ENCODE measurements at regions not wholly inside any gene's neighbourhood (a gene's known extent, or its start where the extent isn't known, plus 50 kb on each side); places are given as distances from the start of the nearest gene placed in this dataset.

- WGBS (ENCODE audit: insufficient coverage, low lambda C conversion rate) = 57% methylated on average over 1 of the region's 1 CpG
- H3K27ac ChIP-seq (ENCODE audit: low read length) = no peak overlapping the region
- H3K9me3 ChIP-seq (ENCODE audit: control insufficient read depth, low read depth, low read length) = peaks cover 3% of the 10 kb centered on the region
- H3K4me3 ChIP-seq (ENCODE audit: low read length) = no peak overlapping the region
- no peaks in the 10 kb centered on the region for H3K27me3 ChIP-seq (ENCODE audit: control insufficient read depth, insufficient read depth, low read length)
- H3K4me1 ChIP-seq (ENCODE audit: control insufficient read depth, insufficient read depth, low read length) = no peaks in the 10 kb centered on the region
- DNase-seq = no peak
- H3K36me3 ChIP-seq (ENCODE audit: control insufficient read depth, insufficient read depth, low read length) = no peaks in the 10 kb centered on the region
These were observed 671.2 kb downstream of the EPHA7 start for GRCh38 chr6:92748131-92748530.

GRCh38 chr6:92737983-92738382 lies 681.4 kb downstream of the EPHA7 start:
- Histone ChIP-seq H3K27ac (ENCODE audit: low read length) (no peak overlapping the region), H3K4me1 (ENCODE audit: control insufficient read depth, insufficient read depth, low read length) (no peaks in the 10 kb centered on the region), H3K9me3 (ENCODE audit: control insufficient read depth, low read depth, low read length) (no peaks in the 10 kb centered on the region), H3K27me3 (ENCODE audit: control insufficient read depth, insufficient read depth, low read length) (no peaks in the 10 kb centered on the region), H3K36me3 (ENCODE audit: control insufficient read depth, insufficient read depth, low read length) (no peaks in the 10 kb centered on the region), H3K4me3 (ENCODE audit: low read length) (no peak overlapping the region)
- no CpG with 5 or more reads among the region's 3 CpGs for WGBS (ENCODE audit: insufficient coverage, low lambda C conversion rate)
- DNase-seq = no peak

DNA sequence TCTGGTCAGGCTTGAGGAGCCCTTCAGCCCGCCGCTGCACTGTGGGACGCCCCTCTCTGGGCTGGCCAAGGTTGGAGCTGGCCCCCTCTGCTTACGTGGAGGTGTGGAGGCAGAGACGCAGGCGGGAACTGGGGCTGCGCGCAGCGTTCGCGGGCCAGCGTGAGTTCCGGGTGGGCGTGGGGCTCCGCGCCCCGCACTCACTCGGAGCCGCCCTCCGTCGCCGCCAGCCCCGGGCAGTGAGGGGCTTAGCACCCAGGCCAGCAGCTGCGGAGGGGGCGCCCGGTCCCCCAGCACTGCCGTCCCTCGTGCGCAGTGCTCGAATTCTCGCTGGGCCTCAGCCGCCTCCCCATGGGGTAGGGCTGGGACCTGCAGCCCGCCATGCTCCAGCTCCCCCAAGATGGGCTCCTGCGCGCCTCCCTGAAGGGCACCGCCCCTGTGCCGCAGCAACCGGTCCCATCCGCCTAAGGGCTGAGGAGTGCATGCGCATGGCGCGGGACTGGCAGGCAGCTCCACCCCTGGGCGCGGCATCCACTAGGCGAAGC lies 695.9 kb downstream of the EPHA7 start:
- Histone ChIP-seq H3K9me3 (ENCODE audit: control insufficient read depth, low read depth, low read length) (peaks cover 8% of the 10 kb centered on the region), H3K4me1 (ENCODE audit: control insufficient read depth, insufficient read depth, low read length) (no peaks in the 10 kb centered on the region), H3K36me3 (ENCODE audit: control insufficient read depth, insufficient read depth, low read length) (no peaks in the 10 kb centered on the region), H3K4me3 (ENCODE audit: low read length) (no peak overlapping the region), H3K27me3 (ENCODE audit: control insufficient read depth, insufficient read depth, low read length) (no peaks in the 10 kb centered on the region), H3K27ac (ENCODE audit: low read length) (no peak overlapping the region)
- no CpG with 5 or more reads among the region's 45 CpGs for WGBS (ENCODE audit: insufficient coverage, low lambda C conversion rate)
- DNase-seq = peak in 1 of 2 donors; percentile 5

- Histone ChIP-seq H3K27me3 (ENCODE audit: control insufficient read depth, insufficient read depth, low read length) (no peaks in the 10 kb centered on the region), H3K27ac (ENCODE audit: low read length) (no peak overlapping the region), H3K4me1 (ENCODE audit: control insufficient read depth, insufficient read depth, low read length) (no peaks in the 10 kb centered on the region), H3K36me3 (ENCODE audit: control insufficient read depth, insufficient read depth, low read length) (no peaks in the 10 kb centered on the region), H3K4me3 (ENCODE audit: low read length) (no peak overlapping the region), H3K9me3 (ENCODE audit: control insufficient read depth, low read depth, low read length) (peaks cover 8% of the 10 kb centered on the region)
- DNase-seq = no peak
- 75% methylated on average over 1 of the region's 3 CpGs for WGBS (ENCODE audit: insufficient coverage, low lambda C conversion rate)
These were observed 699.6 kb downstream of the EPHA7 start for GRCh38 chr6:92719773-92720172.

GRCh38 chr6:92716638-92717037 lies 702.7 kb downstream of the EPHA7 start:
- no peak overlapping the region for H3K4me3 ChIP-seq (ENCODE audit: low read length)
- H3K36me3 ChIP-seq (ENCODE audit: control insufficient read depth, insufficient read depth, low read length) = no peaks in the 10 kb centered on the region
- no peak for DNase-seq
- no peaks in the 10 kb centered on the region for H3K4me1 ChIP-seq (ENCODE audit: control insufficient read depth, insufficient read depth, low read length)
- WGBS (ENCODE audit: insufficient coverage, low lambda C conversion rate) = 93% methylated on average over 3 of the region's 4 CpGs
- H3K27ac ChIP-seq (ENCODE audit: low read length) = no peak overlapping the region
- no peaks in the 10 kb centered on the region for H3K9me3 ChIP-seq (ENCODE audit: control insufficient read depth, low read depth, low read length)
- no peaks in the 10 kb centered on the region for H3K27me3 ChIP-seq (ENCODE audit: control insufficient read depth, insufficient read depth, low read length)

DNA sequence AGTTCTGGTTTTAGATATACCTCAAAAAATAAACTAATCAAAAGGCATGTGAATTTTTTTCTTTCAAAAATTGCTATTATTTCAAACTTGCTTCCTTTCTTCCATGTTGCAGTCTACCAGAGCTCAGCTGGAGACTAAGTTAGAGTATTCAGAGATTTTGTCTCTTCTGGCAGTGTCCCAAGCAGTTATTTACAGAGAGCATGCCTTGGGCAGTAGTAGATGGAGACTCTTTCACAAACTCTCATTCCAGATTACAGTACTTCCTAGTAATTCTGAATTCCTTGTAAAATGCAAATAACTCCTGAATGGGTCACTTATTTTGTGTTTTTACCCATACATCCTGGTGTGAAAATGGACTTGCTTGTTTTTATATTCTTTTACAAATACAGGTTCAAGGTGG lies 703.4 kb downstream of the EPHA7 start:
- no peaks in the 10 kb centered on the region for H3K9me3 ChIP-seq (ENCODE audit: control insufficient read depth, low read depth, low read length)
- H3K27ac ChIP-seq (ENCODE audit: low read length) = no peak overlapping the region
- no peak for DNase-seq
- H3K4me3 ChIP-seq (ENCODE audit: low read length) = no peak overlapping the region
- no peaks in the 10 kb centered on the region for H3K27me3 ChIP-seq (ENCODE audit: control insufficient read depth, insufficient read depth, low read length)
- H3K4me1 ChIP-seq (ENCODE audit: control insufficient read depth, insufficient read depth, low read length) = no peaks in the 10 kb centered on the region
- H3K36me3 ChIP-seq (ENCODE audit: control insufficient read depth, insufficient read depth, low read length) = no peaks in the 10 kb centered on the region

DNA sequence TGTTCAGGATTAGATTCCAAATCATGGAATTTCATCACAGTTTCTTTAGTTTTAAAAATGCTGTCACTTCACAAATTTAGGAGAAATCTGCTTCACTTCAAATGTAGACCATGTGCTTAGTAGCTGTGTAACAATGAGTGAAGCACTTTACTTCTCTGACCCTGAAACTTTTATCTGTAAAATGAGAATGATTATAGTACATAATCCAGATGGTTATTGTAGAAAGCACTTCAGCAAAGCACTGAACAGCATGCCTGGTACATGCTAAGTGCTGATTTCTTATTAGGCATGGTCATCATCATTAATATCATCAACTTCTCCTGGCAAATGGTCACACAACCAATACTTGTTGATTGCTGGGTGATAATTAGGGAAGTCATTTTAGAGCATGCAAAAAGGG lies 705.0 kb downstream of the EPHA7 start:
- H3K36me3 ChIP-seq (ENCODE audit: control insufficient read depth, insufficient read depth, low read length) = no peaks in the 10 kb centered on the region
- H3K27ac ChIP-seq (ENCODE audit: low read length) = no peak overlapping the region
- H3K4me1 ChIP-seq (ENCODE audit: control insufficient read depth, insufficient read depth, low read length) = no peaks in the 10 kb centered on the region
- no peaks in the 10 kb centered on the region for H3K9me3 ChIP-seq (ENCODE audit: control insufficient read depth, low read depth, low read length)
- no peak overlapping the region for H3K4me3 ChIP-seq (ENCODE audit: low read length)
- H3K27me3 ChIP-seq (ENCODE audit: control insufficient read depth, insufficient read depth, low read length) = no peaks in the 10 kb centered on the region
- DNase-seq = no peak

DNA sequence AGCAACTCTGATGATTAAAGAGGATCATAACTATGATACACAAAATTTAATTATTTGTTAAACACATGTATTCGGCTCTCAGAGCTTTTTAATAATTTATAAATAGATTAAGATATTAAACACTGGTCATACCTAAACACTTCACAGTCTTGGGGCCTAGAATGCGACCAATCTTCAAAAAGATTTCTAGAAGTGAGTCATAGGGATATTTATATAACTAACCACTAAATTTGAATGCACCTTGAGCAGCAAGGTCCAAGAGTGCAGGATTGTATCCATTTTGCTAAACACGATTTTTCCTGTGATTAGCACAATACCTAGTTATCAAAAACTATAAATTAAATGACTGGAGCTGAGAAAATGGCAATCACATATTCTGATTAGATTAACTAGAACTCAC lies 709.3 kb downstream of the EPHA7 start:
- DNase-seq = no peak
- Histone ChIP-seq H3K27ac (ENCODE audit: low read length) (no peak overlapping the region), H3K4me1 (ENCODE audit: control insufficient read depth, insufficient read depth, low read length) (no peaks in the 10 kb centered on the region), H3K27me3 (ENCODE audit: control insufficient read depth, insufficient read depth, low read length) (no peaks in the 10 kb centered on the region), H3K4me3 (ENCODE audit: low read length) (no peak overlapping the region), H3K9me3 (ENCODE audit: control insufficient read depth, low read depth, low read length) (no peaks in the 10 kb centered on the region), H3K36me3 (ENCODE audit: control insufficient read depth, insufficient read depth, low read length) (no peaks in the 10 kb centered on the region)
- whole genome bisulfite sequencing (ENCODE audit: insufficient coverage, low lambda C conversion rate) = 73% methylated on average over 2 of the region's 3 CpGs

DNA sequence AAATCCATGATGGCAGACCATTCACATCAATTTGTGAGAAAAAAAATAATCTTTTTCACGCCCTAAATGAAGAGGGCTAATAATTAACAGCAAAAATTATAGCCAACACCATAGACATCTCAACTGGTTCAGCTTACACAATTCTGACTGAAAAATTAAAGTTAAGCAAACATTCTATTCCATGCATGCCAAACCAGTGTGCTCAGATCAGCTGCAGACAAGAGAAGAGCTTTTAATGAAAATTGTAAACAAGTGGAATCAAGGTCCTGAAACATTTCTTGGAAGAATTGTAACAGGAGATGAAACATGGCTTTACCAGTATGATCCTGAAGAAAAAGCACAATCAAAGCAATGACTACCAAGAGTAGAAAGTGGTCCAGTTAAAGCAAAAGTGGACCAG lies 710.4 kb downstream of the EPHA7 start:
- Histone ChIP-seq H3K4me3 (ENCODE audit: low read length) (no peak overlapping the region), H3K4me1 (ENCODE audit: control insufficient read depth, insufficient read depth, low read length) (no peaks in the 10 kb centered on the region), H3K27ac (ENCODE audit: low read length) (no peak overlapping the region), H3K27me3 (ENCODE audit: control insufficient read depth, insufficient read depth, low read length) (no peaks in the 10 kb centered on the region), H3K9me3 (ENCODE audit: control insufficient read depth, low read depth, low read length) (no peaks in the 10 kb centered on the region), H3K36me3 (ENCODE audit: control insufficient read depth, insufficient read depth, low read length) (no peaks in the 10 kb centered on the region)
- no peak for DNase-seq
- WGBS (ENCODE audit: insufficient coverage, low lambda C conversion rate) = 83% methylated on average over 1 of the region's 1 CpG

- H3K4me1 ChIP-seq (ENCODE audit: control insufficient read depth, insufficient read depth, low read length) = no peaks in the 10 kb centered on the region
- no peaks in the 10 kb centered on the region for H3K36me3 ChIP-seq (ENCODE audit: control insufficient read depth, insufficient read depth, low read length)
- no peak overlapping the region for H3K4me3 ChIP-seq (ENCODE audit: low read length)
- no peaks in the 10 kb centered on the region for H3K9me3 ChIP-seq (ENCODE audit: control insufficient read depth, low read depth, low read length)
- no CpG with 5 or more reads among the region's 1 CpG for WGBS (ENCODE audit: insufficient coverage, low lambda C conversion rate)
- no peak overlapping the region for H3K27ac ChIP-seq (ENCODE audit: low read length)
- no peak for DNase-seq
- no peaks in the 10 kb centered on the region for H3K27me3 ChIP-seq (ENCODE audit: control insufficient read depth, insufficient read depth, low read length)
These were observed 711.1 kb downstream of the EPHA7 start for GRCh38 chr6:92708270-92708669.

DNA sequence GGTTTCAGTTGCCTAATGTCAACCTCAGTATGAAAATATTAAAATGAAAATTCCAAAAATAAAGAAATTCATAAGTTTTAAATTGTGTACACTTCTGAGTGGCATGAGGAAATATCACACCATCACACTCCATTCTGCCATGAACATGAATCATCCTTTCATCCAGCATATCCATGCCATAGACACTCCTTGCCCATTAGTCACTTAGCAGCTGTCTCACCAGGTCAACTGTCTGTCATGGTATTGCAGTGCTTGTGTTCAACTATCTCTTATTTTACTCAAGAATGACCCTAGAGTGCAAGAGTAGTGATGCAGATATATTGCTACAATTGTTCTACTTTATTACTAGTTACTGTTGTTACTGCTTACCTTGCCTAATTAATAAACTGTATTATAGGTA lies 712.4 kb downstream of the EPHA7 start:
- Histone ChIP-seq H3K27me3 (ENCODE audit: control insufficient read depth, insufficient read depth, low read length) (no peaks in the 10 kb centered on the region), H3K4me1 (ENCODE audit: control insufficient read depth, insufficient read depth, low read length) (no peaks in the 10 kb centered on the region), H3K9me3 (ENCODE audit: control insufficient read depth, low read depth, low read length) (no peaks in the 10 kb centered on the region), H3K4me3 (ENCODE audit: low read length) (no peak overlapping the region), H3K27ac (ENCODE audit: low read length) (no peak overlapping the region), H3K36me3 (ENCODE audit: control insufficient read depth, insufficient read depth, low read length) (no peaks in the 10 kb centered on the region)
- no peak for DNase-seq

All from large intestine (tissue), 3 donors.